Liver (tissue), 3 donors: ENCODE measurements at regions not wholly inside any gene's neighbourhood (a gene's known extent, or its start where the extent isn't known, plus 50 kb on each side); places are given as distances from the start of the nearest gene placed in this dataset.

Experiments
- ATF3 ChIP-seq: IDR thresholded peaks from 2 replicates; pipeline ENCODE4 v1.6.1; 2016; ENCODE audit warnings: antibody characterized with exemption
- CTCF ChIP-seq: fragments of 150-350 bp; IDR thresholded peaks from 2 replicates; pipeline ENCODE4 v1.5.1; 2017; ENCODE audit warnings: improper control_type of control experiment, low read depth, low read length; ENCODE audit not compliant: missing input control
- EGR1 ChIP-seq, 2 donors: IDR thresholded peaks; 2 replicates each; pipeline ENCODE4 v1.6.1; 2016 to 2018; ENCODE audit warnings: antibody characterized with exemption in 2 of 2, low read depth in 2 of 2
- FOXA1 ChIP-seq: IDR thresholded peaks from 2 replicates; pipeline ENCODE4 v1.6.1; 2016; ENCODE audit warnings: antibody characterized with exemption
- HNF4G ChIP-seq: IDR thresholded peaks from 2 replicates; pipeline ENCODE4 v1.6.1; 2016; ENCODE audit warnings: antibody characterized with exemption
- JUND ChIP-seq, 2 donors: IDR thresholded peaks; 2 replicates each; pipeline ENCODE4 v1.6.1; 2016; ENCODE audit warnings: antibody characterized with exemption in 2 of 2
- MAX ChIP-seq: IDR thresholded peaks from 2 replicates; pipeline ENCODE4 v1.6.1; 2016; ENCODE audit warnings: antibody characterized with exemption
- REST ChIP-seq: IDR thresholded peaks from 2 replicates; pipeline ENCODE4 v1.6.1; 2016; ENCODE audit warnings: antibody characterized with exemption, mild to moderate bottlenecking
- SP1 ChIP-seq: IDR thresholded peaks from 2 replicates; pipeline ENCODE4 v1.6.1; 2018; ENCODE audit warnings: antibody characterized with exemption, mild to moderate bottlenecking
- TAF1 ChIP-seq: conservative IDR thresholded peaks from 2 replicates; pipeline ENCODE4 v1.6.1; 2016; ENCODE audit warnings: antibody characterized with exemption, mild to moderate bottlenecking
- YY1 ChIP-seq: IDR thresholded peaks from 2 replicates; pipeline ENCODE4 v1.6.1; 2016; ENCODE audit warnings: antibody characterized with exemption, mild to moderate bottlenecking
- donor health status: healthy.
- donor health status: healthy.

GRCh38 chr4:123297836-123298235 is 98.8 kb upstream of the SPRY1 start:
- TF ChIP-seq ATF3, result no peak
- TF ChIP-seq CTCF, result no peak
- TF ChIP-seq REST, result no peak
- TF ChIP-seq SP1, result no peak
- no peak for TF ChIP-seq TAF1
- no peak for TF ChIP-seq FOXA1
- TF ChIP-seq MAX, result no peak
- TF ChIP-seq JUND (IDR thresholded peaks at IDR 0.05), result no peak
- TF ChIP-seq HNF4G, result no peak
- no peak for TF ChIP-seq EGR1 (IDR thresholded peaks at IDR 0.05; ENCODE audit: low read depth in 2 of 2)
- no peak for TF ChIP-seq YY1
